GM10248 (cell line): ENCODE measurements at regions not wholly inside any gene's neighbourhood (a gene's known extent, or its start where the extent isn't known, plus 50 kb on each side); places are given as distances from the start of the nearest gene placed in this dataset.

ENCODE experiments used
- CTCF ChIA-PET: fragments of 300-600 bp; sonication (Branson Sonifier 250); formaldehyde crosslinking; extraction: SDS; loops from one replicate; lab custom pipeline; 2021; ENCODE audit warnings: antibody characterized with exemption; lab: Yijun Ruan, JAX
- POLR2A ChIA-PET: fragments of 350-650 bp; sonication (Branson Sonifier 250); formaldehyde crosslinking; extraction: SDS; loops from one replicate; lab custom pipeline; 2020; ENCODE audit warnings: antibody characterized with exemption; lab: Yijun Ruan, JAX
- DNase-seq: peaks from one replicate; pipeline ENCODE4 v3.0.0; 2012; ENCODE audit errors: extremely low spot score
- TF ChIP-seq, protein P1 (sequence below): IDR thresholded peaks from 2 replicates; pipeline ENCODE4 v1.5.1; 2012; ENCODE audit warnings: mild to moderate bottlenecking, low read depth; ENCODE audit errors: extremely low read depth, missing control alignments, control extremely low read depth

DNA sequence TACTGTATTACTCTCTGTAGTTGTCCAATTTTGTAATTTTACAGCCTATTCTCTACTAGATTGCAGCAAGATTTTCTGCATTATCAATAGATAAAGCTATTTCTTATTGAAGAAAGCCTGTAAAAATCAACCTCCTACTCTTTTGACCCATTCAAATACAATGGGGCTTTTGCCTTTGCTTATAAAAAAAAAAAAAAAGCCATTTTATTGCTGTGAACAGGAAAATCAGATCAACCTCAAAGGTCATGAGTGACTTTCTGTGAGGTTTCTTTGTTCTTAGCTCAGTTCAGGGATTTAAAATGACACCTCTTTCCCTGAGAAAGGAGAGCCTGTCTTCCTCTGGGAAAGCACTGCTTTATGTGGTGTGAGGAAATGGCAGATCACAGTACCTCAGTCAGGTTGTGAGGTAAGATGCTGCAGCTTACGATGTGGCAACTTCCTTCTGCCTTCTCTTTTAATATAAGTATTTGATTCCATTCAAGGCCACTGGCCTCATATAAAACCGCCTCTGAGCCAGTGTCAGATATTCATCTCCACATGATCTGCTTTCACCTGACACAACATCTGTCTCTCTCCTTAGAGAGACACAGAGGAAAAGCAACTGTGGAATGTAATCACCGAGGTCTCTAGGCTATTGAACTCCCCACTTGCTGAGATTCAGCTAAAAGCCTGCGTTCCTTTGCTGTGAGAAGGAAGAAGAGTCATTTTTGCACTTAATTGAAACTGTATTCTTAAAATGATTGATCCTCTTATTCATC lies 161.5 kb upstream of the MB21D2 start:
- no peak for DNase-seq
- POLR2A ChIA-PET = no interaction called here
- CTCF ChIA-PET = interaction anchor here (0.7 to 1.4 kb wide), 2 partner anchors 27 to 262 kb away, joined by 3 to 4 read pairs; no protein-coding TSS in a partner anchor
- TF ChIP-seq, protein P1, sequence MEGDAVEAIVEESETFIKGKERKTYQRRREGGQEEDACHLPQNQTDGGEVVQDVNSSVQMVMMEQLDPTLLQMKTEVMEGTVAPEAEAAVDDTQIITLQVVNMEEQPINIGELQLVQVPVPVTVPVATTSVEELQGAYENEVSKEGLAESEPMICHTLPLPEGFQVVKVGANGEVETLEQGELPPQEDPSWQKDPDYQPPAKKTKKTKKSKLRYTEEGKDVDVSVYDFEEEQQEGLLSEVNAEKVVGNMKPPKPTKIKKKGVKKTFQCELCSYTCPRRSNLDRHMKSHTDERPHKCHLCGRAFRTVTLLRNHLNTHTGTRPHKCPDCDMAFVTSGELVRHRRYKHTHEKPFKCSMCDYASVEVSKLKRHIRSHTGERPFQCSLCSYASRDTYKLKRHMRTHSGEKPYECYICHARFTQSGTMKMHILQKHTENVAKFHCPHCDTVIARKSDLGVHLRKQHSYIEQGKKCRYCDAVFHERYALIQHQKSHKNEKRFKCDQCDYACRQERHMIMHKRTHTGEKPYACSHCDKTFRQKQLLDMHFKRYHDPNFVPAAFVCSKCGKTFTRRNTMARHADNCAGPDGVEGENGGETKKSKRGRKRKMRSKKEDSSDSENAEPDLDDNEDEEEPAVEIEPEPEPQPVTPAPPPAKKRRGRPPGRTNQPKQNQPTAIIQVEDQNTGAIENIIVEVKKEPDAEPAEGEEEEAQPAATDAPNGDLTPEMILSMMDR = no peak

GRCh38 chr3:193080821-193081365 lies 160.1 kb upstream of the PLAAT1 start:
- TF ChIP-seq, protein P1 = no peak
- ChIA-PET POLR2A (no interaction called here), CTCF (interaction anchor here (1.7 kb wide), 1 partner anchor 53 kb away, joined by 4 read pairs; no protein-coding TSS in a partner anchor)
- no peak for DNase-seq

DNA sequence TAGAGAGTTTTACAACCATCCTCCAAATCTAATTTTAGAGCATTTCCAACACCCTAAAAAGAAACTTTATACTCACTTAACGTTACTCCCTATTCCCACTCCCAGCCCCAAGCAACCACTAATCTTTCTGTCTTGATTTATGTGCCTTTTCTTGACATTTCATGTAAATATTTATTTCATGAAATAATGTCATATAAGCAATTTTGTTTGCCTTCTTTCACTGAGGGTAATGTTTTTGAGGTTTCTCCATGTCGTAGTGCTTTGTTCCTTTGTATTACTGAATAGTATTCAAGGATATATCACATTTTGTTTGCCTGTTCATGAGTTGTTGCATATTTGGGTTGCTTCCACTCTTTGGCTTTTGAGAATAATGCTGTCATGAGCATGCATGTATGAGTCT lies 155.4 kb upstream of the PLAAT1 start:
- ChIA-PET CTCF (interaction anchor here (1.6 kb wide), 1 partner anchor 13 kb away, joined by 4 read pairs; no protein-coding TSS in a partner anchor), POLR2A (no interaction called here)
- no peak for DNase-seq
- TF ChIP-seq, protein P1 = no peak

DNA sequence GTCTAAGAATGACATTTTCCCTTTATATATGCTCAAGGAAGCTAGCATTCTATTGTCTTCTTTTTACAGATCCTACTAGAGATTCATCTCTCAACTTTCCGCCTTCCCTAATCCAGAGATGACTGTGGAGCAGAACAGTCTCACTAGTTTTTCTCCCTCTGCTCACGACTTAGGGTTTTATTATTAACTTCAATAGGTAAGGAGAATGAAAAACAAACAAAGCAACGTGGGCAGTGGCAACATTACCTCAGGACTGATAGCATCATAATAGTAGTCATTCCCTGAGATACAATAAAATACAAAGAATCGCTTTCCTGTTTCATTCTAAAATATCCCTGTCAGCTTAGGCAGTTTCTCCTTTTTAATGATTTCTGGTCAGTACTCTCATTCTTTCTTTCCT lies 154.3 kb upstream of the PLAAT1 start:
- no peak for DNase-seq
- TF ChIP-seq, protein P1 = no peak
- ChIA-PET CTCF (interaction anchor here (1.6 kb wide), 1 partner anchor 12 kb away, joined by 4 read pairs; no protein-coding TSS in a partner anchor), POLR2A (no interaction called here)

DNA sequence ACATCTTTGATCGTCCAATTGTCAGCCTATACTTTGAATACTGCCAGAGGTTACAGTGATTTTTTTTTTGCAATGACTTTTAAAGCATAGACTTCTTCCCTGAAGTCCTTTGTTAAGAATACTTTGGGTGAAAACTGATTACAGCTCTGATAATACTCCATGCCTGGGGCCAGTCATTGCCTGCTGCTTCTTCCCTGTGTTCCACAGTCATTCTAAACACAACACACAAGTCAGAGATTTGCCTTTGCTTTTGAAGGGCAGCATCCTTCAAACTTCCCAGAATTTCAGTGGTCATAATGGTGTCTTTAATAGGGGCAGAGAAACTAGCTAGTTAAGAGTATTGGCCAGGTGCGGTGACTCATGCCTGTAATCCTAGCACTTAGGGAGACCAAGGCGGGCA lies 153.7 kb upstream of the PLAAT1 start:
- TF ChIP-seq, protein P1 = no peak
- ChIA-PET CTCF (interaction anchor here (1.6 kb wide), 1 partner anchor 12 kb away, joined by 4 read pairs; no protein-coding TSS in a partner anchor), POLR2A (no interaction called here)
- no peak for DNase-seq

DNA sequence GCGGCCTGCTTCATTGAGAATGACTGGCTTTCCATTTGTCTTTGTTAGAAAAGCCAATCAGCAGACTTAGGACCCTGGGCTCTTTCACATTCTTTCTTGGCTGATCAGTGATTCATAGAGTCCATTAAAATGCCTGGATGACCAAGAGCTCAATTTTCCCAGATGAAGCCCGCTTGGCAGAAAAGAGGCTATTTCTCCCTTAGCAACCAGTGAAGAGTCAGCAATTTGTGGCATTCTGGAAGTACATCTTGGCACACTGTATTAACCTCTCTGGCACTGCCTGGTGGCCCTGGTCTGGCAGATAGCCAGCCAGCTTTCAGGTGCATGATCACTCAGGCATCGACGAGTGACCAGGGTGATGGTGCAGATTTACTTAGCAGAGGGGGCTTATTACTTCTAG lies 145.7 kb upstream of the PLAAT1 start:
- ChIA-PET POLR2A (no interaction called here), CTCF (no interaction called here)
- TF ChIP-seq, protein P1 = no peak

More for the DNA sequence above, 145.7 kb upstream of the PLAAT1 start:
- no peak for DNase-seq
